ENCODE measurements at regions not wholly inside any gene's neighbourhood (a gene's known extent, or its start where the extent isn't known, plus 50 kb on each side); places are given as distances from the start of the nearest gene placed in this dataset.
"Not testable (repeated sequence)": the region's sequence is repeated elsewhere in the genome, so short reads cannot be mapped to it uniquely, and the experiment has no call there.

GRCh38 chr6:141498977-141499376, 633.7 kb upstream of the GJE1 start:
- no peak for DNase-seq (ENCODE audit: low spot score)

- DNase-seq (ENCODE audit: low spot score) = no peak
These were observed 640.0 kb upstream of the GJE1 start for GRCh38 chr6:141492521-141493284.

- no peak for DNase-seq (ENCODE audit: low spot score)
These were observed 641.0 kb upstream of the GJE1 start for GRCh38 chr6:141491684-141492083.

GRCh38 chr6:141490982-141491381, 641.7 kb upstream of the GJE1 start:
- no peak for DNase-seq (ENCODE audit: low spot score)

- no peak for DNase-seq (ENCODE audit: low spot score)
These were observed 644.2 kb upstream of the GJE1 start for GRCh38 chr6:141488488-141488887.

- no peak for DNase-seq (ENCODE audit: low spot score)
These were observed 645.8 kb upstream of the GJE1 start for GRCh38 chr6:141486942-141487341.

- DNase-seq (ENCODE audit: low spot score) = peak; percentile 33
These were observed 648.0 kb upstream of the GJE1 start for GRCh38 chr6:141484711-141485110.

GRCh38 chr6:141483598-141484061, 649.1 kb upstream of the GJE1 start:
- DNase-seq (ENCODE audit: low spot score) = peak; percentile 36

GRCh38 chr6:141482796-141483597, 649.7 kb upstream of the GJE1 start:
- no peak for DNase-seq (ENCODE audit: low spot score)

- DNase-seq (ENCODE audit: low spot score) = no peak
These were observed 657.5 kb upstream of the GJE1 start for GRCh38 chr6:141475259-141475658.

GRCh38 chr6:141472162-141472928, 660.4 kb upstream of the GJE1 start:
- no peak for DNase-seq (ENCODE audit: low spot score)

GRCh38 chr6:141470810-141471209, 661.9 kb upstream of the GJE1 start:
- DNase-seq (ENCODE audit: low spot score) = no peak

GRCh38 chr6:141467881-141468280, 664.8 kb upstream of the GJE1 start:
- no peak for DNase-seq (ENCODE audit: low spot score)

GRCh38 chr6:141467041-141467440, 665.7 kb upstream of the GJE1 start:
- DNase-seq (ENCODE audit: low spot score) = no peak

- no peak for DNase-seq (ENCODE audit: low spot score)
These were observed 667.8 kb upstream of the GJE1 start for GRCh38 chr6:141464896-141465295.

GRCh38 chr6:141464490-141464889, 668.2 kb upstream of the GJE1 start:
- DNase-seq (ENCODE audit: low spot score) = no peak

GRCh38 chr6:141463237-141463977, 669.3 kb upstream of the GJE1 start:
- no peak for DNase-seq (ENCODE audit: low spot score)

GRCh38 chr6:141460743-141461484, 671.8 kb upstream of the GJE1 start:
- no peak for DNase-seq (ENCODE audit: low spot score)

- DNase-seq (ENCODE audit: low spot score) = not testable (repeated sequence)
These were observed 672.5 kb upstream of the GJE1 start for GRCh38 chr6:141460245-141460644.

- not testable (repeated sequence) for DNase-seq (ENCODE audit: low spot score)
These were observed 674.7 kb upstream of the GJE1 start for GRCh38 chr6:141457984-141458383.

GRCh38 chr6:141452354-141452686, 680.4 kb upstream of the GJE1 start:
- no peak for DNase-seq (ENCODE audit: low spot score)
